OCI-LY7 (cell line): ENCODE measurements at regions not wholly inside any gene's neighbourhood (a gene's known extent, or its start where the extent isn't known, plus 50 kb on each side); places are given as distances from the start of the nearest gene placed in this dataset.

Source experiments
- BruUV-seq: library from RNA; stranded (reverse); fragments of 400-500 nt; replicated peaks from 2 replicates; lab custom pipeline; 2021; lab: Mats Ljungman, UMichigan
- CTCF ChIA-PET: fragments of 300-600 bp; sonication (Branson Sonifier 250); formaldehyde crosslinking; loops from one replicate; lab custom pipeline; 2022; ENCODE audit warnings: antibody characterized with exemption; ENCODE audit not compliant: unreplicated experiment; lab: Charles Lee
- POLR2A ChIA-PET: fragments of 300-600 bp; sonication (Branson Sonifier 250); formaldehyde crosslinking; loops from one replicate; lab custom pipeline; 2022; ENCODE audit warnings: antibody characterized with exemption; lab: Charles Lee
- DNase-seq: peaks from one replicate; pipeline ENCODE4 v3.0.0-alpha.2; 2015; ENCODE audit warnings: low spot score
- H2AFZ ChIP-seq: fragments of 200-600 bp; sonication (generic), shearing (Covaris generic); 2 replicates; pipeline ENCODE4 v1.6.1; 2014; ENCODE audit warnings: mild to moderate bottlenecking, antibody characterized with exemption, low read length, moderate library complexity
- H3K27ac ChIP-seq: fragments of 200-600 bp; sonication (generic); 2 replicates; pipeline ENCODE4 v1.5.1; 2014; ENCODE audit warnings: mixed run types, low read depth, mild to moderate bottlenecking, moderate library complexity, low read length, inconsistent platforms; ENCODE audit not compliant: poor library complexity, severe bottlenecking
- H3K36me3 ChIP-seq: fragments of 200-600 bp; sonication (generic); 2 replicates; pipeline ENCODE4 v1.6.1; 2014; ENCODE audit warnings: mild to moderate bottlenecking, antibody characterized with exemption, low read length, moderate library complexity, mixed read lengths; ENCODE audit not compliant: insufficient read depth
- H3K4me1 ChIP-seq: fragments of 200-600 bp; sonication (generic); 2 replicates; pipeline ENCODE4 v1.5.1; 2014; ENCODE audit warnings: mild to moderate bottlenecking, low read length; ENCODE audit not compliant: insufficient read depth, poor library complexity, severe bottlenecking
- H3K4me2 ChIP-seq: fragments of 200-600 bp; sonication (generic); 2 replicates; pipeline ENCODE4 v1.6.1; 2014; ENCODE audit warnings: mild to moderate bottlenecking, low read length
- H3K4me3 ChIP-seq: fragments of 200-600 bp; sonication (generic); 2 replicates; pipeline ENCODE4 v1.5.1; 2014; ENCODE audit warnings: mild to moderate bottlenecking, low read depth, low read length; ENCODE audit not compliant: poor library complexity, severe bottlenecking
- H3K79me2 ChIP-seq: fragments of 200-600 bp; sonication (generic); 2 replicates; pipeline ENCODE4 v1.6.1; 2016; ENCODE audit warnings: low read depth, mild to moderate bottlenecking, low read length, moderate library complexity, mixed read lengths; ENCODE audit not compliant: insufficient read depth
- H3K9me2 ChIP-seq: fragments of 200-600 bp; sonication (generic); 2 replicates; pipeline ENCODE4 v1.6.1; 2016; ENCODE audit warnings: mild to moderate bottlenecking, low read length, mixed read lengths; ENCODE audit not compliant: insufficient read depth
- H3K9me3 ChIP-seq: fragments of 200-600 bp; sonication (generic); 2 replicates; pipeline ENCODE4 v1.6.1; 2014; ENCODE audit warnings: mild to moderate bottlenecking, mixed run types, low read length, mixed read lengths
- H4K20me1 ChIP-seq: fragments of 200-600 bp; sonication (generic); 2 replicates; pipeline ENCODE4 v1.6.1; 2014; ENCODE audit warnings: mild to moderate bottlenecking, antibody characterized with exemption, low read length, moderate library complexity, mixed read lengths; ENCODE audit not compliant: insufficient read depth
- EZH2phosphoT487 ChIP-seq: fragments of 200-600 bp; sonication (generic); IDR thresholded peaks from 2 replicates; pipeline ENCODE4 v1.6.1; 2018; ENCODE audit warnings: low read depth, borderline replicate concordance, mild to moderate bottlenecking, mixed run types, antibody characterized with exemption, low read length, moderate library complexity, mixed read lengths
- intact Hi-C: fragments of 100-400 bp; cut with micrococcal nuclease; formaldehyde crosslinking; loops from one replicate; pipeline ENCODE4 v1.10.0; 2022; ENCODE audit not compliant: unreplicated experiment
- TF ChIP-seq, protein P1 (sequence below): fragments of 200-600 bp; sonication (generic); conservative IDR thresholded peaks from 2 replicates; pipeline ENCODE4 v1.5.1; 2014; ENCODE audit warnings: mild to moderate bottlenecking, antibody characterized with exemption, low read length, moderate library complexity, mixed read lengths

DNA sequence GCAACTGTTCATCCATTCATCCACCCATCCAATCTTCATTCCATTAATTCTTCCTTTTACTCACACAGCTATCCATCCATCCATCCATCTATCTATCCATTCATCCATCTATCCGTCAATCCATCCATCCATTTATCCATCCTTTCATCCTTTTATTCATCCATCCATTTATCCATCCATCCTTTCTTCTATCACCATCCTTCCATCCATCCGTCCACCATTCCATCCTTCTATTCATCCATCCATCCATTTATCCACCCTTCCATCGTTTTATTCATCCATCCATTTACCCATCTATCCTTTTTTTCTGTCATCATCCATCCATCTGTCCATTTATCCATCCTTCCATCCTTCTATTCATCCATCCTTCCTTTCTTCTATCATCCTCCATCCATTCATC is 73.0 kb upstream of the FOXF1 start:
- no peaks in the 10 kb centered on the region for H3K36me3 ChIP-seq
- TF ChIP-seq, protein P1, sequence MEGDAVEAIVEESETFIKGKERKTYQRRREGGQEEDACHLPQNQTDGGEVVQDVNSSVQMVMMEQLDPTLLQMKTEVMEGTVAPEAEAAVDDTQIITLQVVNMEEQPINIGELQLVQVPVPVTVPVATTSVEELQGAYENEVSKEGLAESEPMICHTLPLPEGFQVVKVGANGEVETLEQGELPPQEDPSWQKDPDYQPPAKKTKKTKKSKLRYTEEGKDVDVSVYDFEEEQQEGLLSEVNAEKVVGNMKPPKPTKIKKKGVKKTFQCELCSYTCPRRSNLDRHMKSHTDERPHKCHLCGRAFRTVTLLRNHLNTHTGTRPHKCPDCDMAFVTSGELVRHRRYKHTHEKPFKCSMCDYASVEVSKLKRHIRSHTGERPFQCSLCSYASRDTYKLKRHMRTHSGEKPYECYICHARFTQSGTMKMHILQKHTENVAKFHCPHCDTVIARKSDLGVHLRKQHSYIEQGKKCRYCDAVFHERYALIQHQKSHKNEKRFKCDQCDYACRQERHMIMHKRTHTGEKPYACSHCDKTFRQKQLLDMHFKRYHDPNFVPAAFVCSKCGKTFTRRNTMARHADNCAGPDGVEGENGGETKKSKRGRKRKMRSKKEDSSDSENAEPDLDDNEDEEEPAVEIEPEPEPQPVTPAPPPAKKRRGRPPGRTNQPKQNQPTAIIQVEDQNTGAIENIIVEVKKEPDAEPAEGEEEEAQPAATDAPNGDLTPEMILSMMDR = no peak
- no peak for TF ChIP-seq EZH2phosphoT487
- BruUV-seq = no TSS peak
- no peaks in the 10 kb centered on the region for H3K4me1 ChIP-seq
- ChIA-PET POLR2A (no interaction called here), CTCF (no interaction called here)
- no peaks in the 10 kb centered on the region for H4K20me1 ChIP-seq
- H3K9me2 ChIP-seq = no peaks in the 10 kb centered on the region
- no peak overlapping the region for H3K4me3 ChIP-seq
- H2AFZ ChIP-seq = no peak overlapping the region
- no peak for DNase-seq
- intact Hi-C loops = no loop called here
- H3K79me2 ChIP-seq = no peaks in the 10 kb centered on the region
- no peak overlapping the region for H3K27ac ChIP-seq
- H3K4me2 ChIP-seq = no peak overlapping the region
- no peaks in the 10 kb centered on the region for H3K9me3 ChIP-seq

DNA sequence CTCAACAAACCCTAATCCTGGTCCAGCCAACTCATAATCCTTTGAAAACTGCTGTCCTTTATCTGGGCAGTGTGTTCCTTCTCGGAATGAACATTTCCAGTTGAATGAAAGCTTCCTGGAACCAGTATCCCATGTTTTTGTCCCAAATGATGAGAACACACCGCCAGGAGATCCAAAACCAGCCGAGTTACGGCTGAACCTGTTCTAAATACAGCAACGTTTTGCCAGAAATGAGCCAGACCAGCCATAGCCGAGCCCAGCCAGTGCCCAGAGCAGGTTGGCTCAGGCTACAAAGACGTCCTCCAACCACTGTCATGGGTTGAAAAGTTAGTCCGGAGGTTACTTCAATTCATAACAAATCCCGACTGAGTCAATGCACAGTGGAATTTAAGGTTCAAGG is 67.6 kb upstream of the FOXF1 start:
- Histone ChIP-seq H3K27ac (no peak overlapping the region), H3K36me3 (no peaks in the 10 kb centered on the region), H3K4me1 (no peaks in the 10 kb centered on the region), H3K9me3 (no peaks in the 10 kb centered on the region), H3K9me2 (no peaks in the 10 kb centered on the region), H3K4me3 (no peak overlapping the region), H3K4me2 (no peak overlapping the region), H4K20me1 (no peaks in the 10 kb centered on the region), H2AFZ (no peak overlapping the region), H3K79me2 (no peaks in the 10 kb centered on the region)
- POLR2A ChIA-PET = interaction anchor here (0.6 kb wide), 1 partner anchor 311 kb away, joined by 6 read pairs; no protein-coding TSS in a partner anchor
- CTCF ChIA-PET = interaction anchor here (0.6 kb wide), 1 partner anchor 371 kb away, joined by 3 read pairs; no protein-coding TSS in a partner anchor
- intact Hi-C loops = no loop called here
- TF ChIP-seq, protein P1 = no peak
- TF ChIP-seq EZH2phosphoT487 = no peak
- DNase-seq = no peak
- no TSS peak for BruUV-seq

DNA sequence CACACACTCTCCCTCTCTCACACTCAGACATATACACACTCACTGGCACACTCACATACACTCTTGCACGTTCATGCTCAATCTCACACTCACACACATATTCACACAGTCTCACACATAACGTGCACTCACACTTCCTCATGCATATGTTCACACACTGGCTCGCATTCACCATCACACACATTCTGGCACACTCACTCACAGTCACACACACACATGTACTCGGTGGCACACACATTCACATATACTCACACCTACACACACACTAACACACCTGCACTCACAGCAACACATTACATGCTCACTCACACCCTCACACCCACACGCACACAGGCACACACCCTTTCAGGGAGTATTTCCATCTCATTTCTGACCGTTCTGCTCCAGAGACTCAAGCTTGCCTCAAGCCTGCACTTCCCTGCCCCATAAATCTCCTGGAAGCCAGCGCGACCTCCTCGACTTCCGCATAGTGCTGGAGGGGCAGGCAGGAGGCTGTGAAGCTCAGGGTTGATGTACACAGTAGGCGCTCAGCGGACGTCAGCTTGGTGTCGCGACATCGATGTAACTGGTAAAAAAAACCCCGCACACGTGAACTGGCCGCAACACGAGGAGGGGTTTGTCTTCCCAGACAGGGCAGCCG is 66.7 kb upstream of the FOXF1 start:
- TF ChIP-seq, protein P1 = no peak
- TF ChIP-seq EZH2phosphoT487 = no peak
- no peaks in the 10 kb centered on the region for H3K9me3 ChIP-seq
- H3K4me3 ChIP-seq = no peak overlapping the region
- no peak overlapping the region for H3K27ac ChIP-seq
- no TSS peak for BruUV-seq
- no peaks in the 10 kb centered on the region for H3K79me2 ChIP-seq
- no peaks in the 10 kb centered on the region for H3K36me3 ChIP-seq
- intact Hi-C loops = no loop called here
- no peak overlapping the region for H2AFZ ChIP-seq
- POLR2A ChIA-PET = no interaction called here
- H3K9me2 ChIP-seq = no peaks in the 10 kb centered on the region
- DNase-seq = no peak
- H4K20me1 ChIP-seq = no peaks in the 10 kb centered on the region
- CTCF ChIA-PET = no interaction called here
- no peaks in the 10 kb centered on the region for H3K4me1 ChIP-seq
- H3K4me2 ChIP-seq = no peak overlapping the region
